Thoracic aorta (tissue), 2 donors: ENCODE measurements at regions not wholly inside any gene's neighbourhood (a gene's known extent, or its start where the extent isn't known, plus 50 kb on each side); places are given as distances from the start of the nearest gene placed in this dataset.

Source experiments
- ATAC-seq: fragments of 150-250 bp; one replicate; pipeline ENCODE4 v1.8.0; 2017; ENCODE audit warnings: low read depth; ENCODE audit not compliant: insufficient number of reproducible peaks, low FRiP score
- DNase-seq: peaks from one replicate; pipeline ENCODE4 v3.0.0-alpha.2; 2020; ENCODE audit warnings: low spot score
- H3K27ac ChIP-seq, 2 donors: fragments of 200-600 bp; sonication (generic); 1 replicate in 1 of 2; 2 replicates in 1 of 2; pipeline ENCODE4 v1.5.1; 2016; ENCODE audit warnings: mild to moderate bottlenecking in 2 of 2, moderate library complexity in 2 of 2
- H3K27me3 ChIP-seq: fragments of 200-600 bp; sonication (generic); replicated peaks from 2 replicates; pipeline ENCODE4 v1.6.0; 2016; ENCODE audit warnings: mild to moderate bottlenecking; ENCODE audit not compliant: insufficient read depth
- H3K36me3 ChIP-seq: fragments of 200-600 bp; sonication (generic); one replicate; pipeline ENCODE4 v1.5.1; 2016
- H3K4me1 ChIP-seq, 2 donors: fragments of 200-600 bp; sonication (generic); 1 replicate in 1 of 2; 2 replicates in 1 of 2; pipeline versions ENCODE4 v1.5.1 to v1.6.0; 2016; ENCODE audit warnings: low read depth in 2 of 2, mild to moderate bottlenecking in 1 of 2; ENCODE audit not compliant: control insufficient read depth in 1 of 2
- H3K4me3 ChIP-seq: fragments of 200-600 bp; sonication (generic); 2 replicates; pipeline ENCODE4 v1.5.1; 2016; ENCODE audit warnings: mild to moderate bottlenecking
- H3K9me3 ChIP-seq: fragments of 200-600 bp; sonication (generic); 2 replicates; pipeline ENCODE4 v1.5.1; 2016
- CTCF ChIP-seq: fragments of 200-600 bp; sonication (generic); IDR thresholded peaks from one replicate; pipeline ENCODE4 v1.5.1; 2019; ENCODE audit warnings: antibody characterized with exemption

- ATAC-seq (peak; percentile 94), DNase-seq (no peak)
- Histone ChIP-seq H3K9me3 (no peaks in the 10 kb centered on the region), H3K27ac (peak overlapping the region; percentile 61 to 74), H3K36me3 (no peaks in the 10 kb centered on the region), H3K4me1 (peaks cover 24 to 45% of the 10 kb centered on the region in 2 donors), H3K27me3 (no peaks in the 10 kb centered on the region), H3K4me3 (no peak overlapping the region)
- no peak for TF ChIP-seq CTCF
Measured at GRCh38 chr1:192524223-192524622, 51.4 kb upstream of the RGS1 start.
